ENCODE measurements at regions not wholly inside any gene's neighbourhood (a gene's known extent, or its start where the extent isn't known, plus 50 kb on each side); places are given as distances from the start of the nearest gene placed in this dataset.
A peak's percentile ranks its signal among the peaks of the same experiment; 100 is the strongest.

- DNase-seq (ENCODE audit: low spot score): no peak
- no peak for TF ChIP-seq CTCF (IDR thresholded peaks at IDR 0.05; ENCODE audit: extremely low read depth, missing control alignments)
Observed at GRCh38 chr3:127349501-127350171, 61.8 kb upstream of the PRR20G start.

DNA sequence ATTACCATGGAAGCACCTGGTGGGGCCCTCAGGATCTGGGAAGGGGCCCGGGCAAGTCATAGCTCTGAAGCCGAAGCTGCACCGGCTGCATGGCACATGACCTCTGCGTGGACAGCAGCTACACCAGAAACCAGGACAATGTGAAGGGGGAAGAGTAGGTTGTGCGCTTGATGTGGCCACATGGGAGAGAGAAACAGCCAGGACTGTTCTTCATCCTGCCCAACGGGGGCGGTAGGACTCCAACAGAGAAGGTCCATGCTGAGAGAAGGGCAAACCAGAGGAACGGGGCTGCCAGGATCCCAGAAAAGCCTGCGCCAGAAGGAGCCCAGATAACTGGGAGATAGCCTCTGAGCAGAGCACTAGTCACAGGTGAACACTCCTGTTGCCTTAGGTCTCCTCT, 54.9 kb upstream of the PRR20G start:
- DNase-seq (ENCODE audit: low spot score): no peak

DNA sequence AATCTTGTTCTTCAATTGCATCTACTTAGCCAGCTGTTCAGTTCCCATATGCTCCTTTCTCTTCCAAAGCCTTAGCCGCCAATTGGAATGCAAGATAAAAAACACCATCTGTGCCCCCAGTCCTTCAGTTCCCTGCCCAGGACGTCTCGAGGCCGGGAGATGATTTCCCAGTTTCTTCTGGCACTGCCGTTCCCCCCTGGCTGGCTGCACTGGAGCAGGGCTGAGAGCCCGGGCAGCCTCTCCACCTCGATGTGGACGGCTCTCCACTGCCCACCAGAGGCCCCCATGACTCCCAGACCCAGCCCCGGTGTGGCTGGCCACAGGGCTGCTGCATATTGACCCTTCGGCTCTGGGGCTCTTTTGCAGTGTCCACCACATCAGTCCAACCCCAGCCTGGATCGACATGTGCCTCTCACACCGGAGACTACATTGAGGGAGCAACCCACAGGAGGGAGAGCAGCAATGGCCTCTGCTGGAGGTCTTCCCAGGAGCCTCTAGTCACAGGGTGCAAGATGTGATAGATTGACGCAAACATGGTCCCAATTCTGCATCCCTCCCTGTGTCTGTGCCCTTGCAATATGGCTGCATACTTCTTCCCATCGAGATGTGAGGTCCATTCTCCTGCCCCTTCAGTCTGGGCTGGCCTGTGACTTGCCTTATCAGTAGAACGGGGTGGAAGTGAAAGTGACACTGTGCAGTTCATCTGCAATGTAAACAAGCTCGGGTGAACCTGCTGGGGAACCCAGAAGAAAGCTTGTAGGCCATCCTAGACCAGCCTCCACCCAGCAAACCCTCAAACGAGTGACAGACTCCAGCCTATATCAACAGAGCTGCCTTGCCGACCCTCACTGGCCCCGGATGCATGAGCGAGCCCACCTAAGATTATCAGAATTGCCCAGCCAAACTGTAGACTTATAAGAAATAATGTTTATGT, 52.3 kb upstream of the PRR20G start:
- peak; percentile 47 for DNase-seq (ENCODE audit: low spot score)
- TF ChIP-seq CTCF (IDR thresholded peaks at IDR 0.05; ENCODE audit: extremely low read depth, missing control alignments): no peak

More for the DNA sequence above, 54.9 kb upstream of the PRR20G start:
- TF ChIP-seq CTCF (IDR thresholded peaks at IDR 0.05; ENCODE audit: extremely low read depth, missing control alignments): no peak

GRCh38 chr3:127339016-127339415, 51.2 kb upstream of the PRR20G start:
- no peak for DNase-seq (ENCODE audit: low spot score)
- TF ChIP-seq CTCF (IDR thresholded peaks at IDR 0.05; ENCODE audit: extremely low read depth, missing control alignments): no peak

DNA sequence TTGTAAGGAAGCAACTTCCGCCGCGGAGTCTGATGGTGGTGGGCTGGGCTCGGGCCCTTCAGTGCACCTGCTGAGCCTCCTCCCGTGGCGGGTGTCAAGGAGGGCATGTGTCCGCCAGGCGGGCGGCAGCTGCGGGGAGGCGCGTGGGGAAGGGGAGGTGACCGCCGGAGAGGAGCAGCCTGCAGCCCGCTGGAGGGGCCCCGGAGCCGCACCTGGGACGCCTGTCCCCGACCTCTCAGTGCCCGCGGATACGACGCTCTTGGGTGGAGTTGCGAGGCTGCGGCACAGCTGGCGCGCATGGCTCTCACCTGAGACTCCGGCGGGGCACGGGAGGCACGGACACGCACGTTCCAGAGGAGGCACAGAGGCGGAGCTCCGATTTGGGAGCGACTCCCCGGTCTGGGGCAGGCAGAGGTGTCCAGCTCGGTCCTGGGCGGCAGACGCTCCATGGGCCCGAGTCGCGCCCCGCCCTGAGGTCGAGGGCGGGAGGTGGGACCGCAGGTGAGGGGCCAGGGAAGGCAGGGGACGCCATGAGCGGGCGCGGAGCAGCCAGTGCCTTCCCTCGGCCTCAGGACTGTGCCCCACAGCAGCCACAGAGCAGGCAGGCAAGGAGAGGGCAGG, 50.2 kb upstream of the PRR20G start:
- no peak for DNase-seq (ENCODE audit: low spot score)
- TF ChIP-seq CTCF (IDR thresholded peaks at IDR 0.05; ENCODE audit: extremely low read depth, missing control alignments): no peak

Measured in GM20000 (cell line).